ENCODE measurements at regions not wholly inside any gene's neighbourhood (a gene's known extent, or its start where the extent isn't known, plus 50 kb on each side); places are given as distances from the start of the nearest gene placed in this dataset.

GRCh38 chr4:19547463-19547862 lies 704.2 kb upstream of the SLIT2 start:
- no peak overlapping the region for H3K27ac ChIP-seq (ENCODE audit: low read depth in 1 of 2, low read length in 2 of 2)
- H3K4me1 Mint-ChIP-seq = no peaks in the 10 kb centered on the region
- 60% methylated on average over 2 of the region's 2 CpGs for WGBS (ENCODE audit: insufficient coverage)
- H3K9me3 ChIP-seq (replicated peaks in 1 of 2; ENCODE audit: control insufficient read depth in 1 of 2, insufficient read depth in 1 of 2, low read length in 2 of 2) = no peaks in the 10 kb centered on the region
- no peaks in the 10 kb centered on the region for H3K27me3 ChIP-seq (ENCODE audit: control insufficient read depth in 2 of 2, insufficient read depth in 2 of 2, low read length in 2 of 2)
- no peak for TF ChIP-seq CTCF (IDR thresholded peaks at IDR 0.05)
- no peak overlapping the region for H2AFZ ChIP-seq (ENCODE audit: insufficient read depth, low read depth, low read length, poor library complexity, severe bottlenecking)
- H3K27me3 Mint-ChIP-seq (ENCODE audit: low read depth in 3 of 3) = no peaks in the 10 kb centered on the region
- no peak for DNase-seq
- no peak overlapping the region for H3K9ac ChIP-seq (ENCODE audit: insufficient read depth, low read length, poor library complexity, severe bottlenecking)
- no peaks in the 10 kb centered on the region for H3K36me3 Mint-ChIP-seq
- H3K4me1 ChIP-seq (ENCODE audit: control insufficient read depth in 1 of 2, insufficient read depth in 2 of 2, low read length in 2 of 2) = no peaks in the 10 kb centered on the region
- no peak overlapping the region for H3K4me3 Mint-ChIP-seq
- intact Hi-C loops (cut with micrococcal nuclease) = no loop called here
- H3K36me3 ChIP-seq (replicated peaks in 1 of 2; ENCODE audit: control insufficient read depth in 1 of 2, insufficient read depth in 2 of 2, low read length in 2 of 2) = no peaks in the 10 kb centered on the region
- H3K9me3 Mint-ChIP-seq = peaks cover 0 to 4% (median 0%) of the 10 kb centered on the region in 7 donors
- no peak overlapping the region for H3K4me3 ChIP-seq (replicated peaks in 1 of 3; ENCODE audit: low read depth in 2 of 3, low read length in 3 of 3)
- H3K27ac Mint-ChIP-seq = no peak overlapping the region
- no peak overlapping the region for H3K4me2 ChIP-seq (replicated peaks; ENCODE audit: extremely low read depth, low read length, poor library complexity, severe bottlenecking)
- no peaks in the 10 kb centered on the region for H3K79me2 ChIP-seq (ENCODE audit: insufficient read depth, low read length)
- no peaks in the 10 kb centered on the region for H4K20me1 ChIP-seq (ENCODE audit: insufficient read depth, low read length)

GRCh38 chr4:19544446-19545125 lies 707.1 kb upstream of the SLIT2 start:
- no peaks in the 10 kb centered on the region for H4K20me1 ChIP-seq (ENCODE audit: insufficient read depth, low read length)
- H3K36me3 Mint-ChIP-seq = no peaks in the 10 kb centered on the region
- no peaks in the 10 kb centered on the region for H3K4me1 Mint-ChIP-seq
- H3K27ac ChIP-seq (ENCODE audit: low read depth in 1 of 2, low read length in 2 of 2) = no peak overlapping the region
- WGBS (ENCODE audit: insufficient coverage) = 86% methylated on average over 1 of the region's 4 CpGs
- no peak overlapping the region for H3K27ac Mint-ChIP-seq
- TF ChIP-seq CTCF (IDR thresholded peaks at IDR 0.05) = no peak
- H3K4me2 ChIP-seq (replicated peaks; ENCODE audit: extremely low read depth, low read length, poor library complexity, severe bottlenecking) = no peak overlapping the region
- no peaks in the 10 kb centered on the region for H3K9me3 ChIP-seq (replicated peaks in 1 of 2; ENCODE audit: control insufficient read depth in 1 of 2, insufficient read depth in 1 of 2, low read length in 2 of 2)
- no peaks in the 10 kb centered on the region for H3K27me3 ChIP-seq (ENCODE audit: control insufficient read depth in 2 of 2, insufficient read depth in 2 of 2, low read length in 2 of 2)
- H3K27me3 Mint-ChIP-seq (ENCODE audit: low read depth in 3 of 3) = no peaks in the 10 kb centered on the region
- H3K9me3 Mint-ChIP-seq = peaks cover 0 to 5% (median 0%) of the 10 kb centered on the region in 7 donors
- no peaks in the 10 kb centered on the region for H3K4me1 ChIP-seq (ENCODE audit: control insufficient read depth in 1 of 2, insufficient read depth in 2 of 2, low read length in 2 of 2)
- no peak overlapping the region for H3K9ac ChIP-seq (ENCODE audit: insufficient read depth, low read length, poor library complexity, severe bottlenecking)
- intact Hi-C loops (cut with micrococcal nuclease) = no loop called here
- H3K4me3 Mint-ChIP-seq = no peak overlapping the region
- no peak overlapping the region for H2AFZ ChIP-seq (ENCODE audit: insufficient read depth, low read depth, low read length, poor library complexity, severe bottlenecking)
- no peak overlapping the region for H3K4me3 ChIP-seq (replicated peaks in 1 of 3; ENCODE audit: low read depth in 2 of 3, low read length in 3 of 3)
- DNase-seq = no peak
- no peaks in the 10 kb centered on the region for H3K79me2 ChIP-seq (ENCODE audit: insufficient read depth, low read length)
- no peaks in the 10 kb centered on the region for H3K36me3 ChIP-seq (replicated peaks in 1 of 2; ENCODE audit: control insufficient read depth in 1 of 2, insufficient read depth in 2 of 2, low read length in 2 of 2)
